ELR (cell line): ENCODE measurements at regions not wholly inside any gene's neighbourhood (a gene's known extent, or its start where the extent isn't known, plus 50 kb on each side); places are given as distances from the start of the nearest gene placed in this dataset.
A peak's percentile ranks its signal among the peaks of the same experiment; 100 is the strongest.

ENCODE experiments used
- DNase-seq: peaks from one replicate; pipeline ENCODE4 v3.0.0-alpha.2; 2015; ENCODE audit warnings: low read depth

DNA sequence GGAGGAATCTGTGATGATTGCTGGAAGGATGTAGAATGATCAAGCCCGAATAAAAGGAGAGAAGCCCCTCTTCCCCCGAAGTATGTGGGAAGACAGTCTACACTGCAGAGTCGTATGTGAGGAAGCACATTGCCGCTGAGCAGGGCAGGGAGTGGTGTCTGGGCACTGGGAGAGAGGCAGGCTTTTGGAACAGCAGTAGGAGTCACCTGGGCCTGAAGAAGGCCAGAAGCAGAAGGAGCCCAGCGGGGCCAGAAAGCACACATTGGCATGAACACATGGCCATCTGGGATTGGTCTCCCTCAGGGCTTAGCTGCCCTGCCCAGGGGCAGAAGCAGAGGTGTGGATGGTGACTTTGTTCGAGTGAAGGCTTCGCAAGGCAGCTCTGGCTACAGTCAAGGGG lies 162.8 kb downstream of the ERCC6L2 start:
- DNase-seq, result no peak

- no peak for DNase-seq
Observed at GRCh38 chr9:96034553-96035122, 159.1 kb downstream of the ERCC6L2 start.

DNA sequence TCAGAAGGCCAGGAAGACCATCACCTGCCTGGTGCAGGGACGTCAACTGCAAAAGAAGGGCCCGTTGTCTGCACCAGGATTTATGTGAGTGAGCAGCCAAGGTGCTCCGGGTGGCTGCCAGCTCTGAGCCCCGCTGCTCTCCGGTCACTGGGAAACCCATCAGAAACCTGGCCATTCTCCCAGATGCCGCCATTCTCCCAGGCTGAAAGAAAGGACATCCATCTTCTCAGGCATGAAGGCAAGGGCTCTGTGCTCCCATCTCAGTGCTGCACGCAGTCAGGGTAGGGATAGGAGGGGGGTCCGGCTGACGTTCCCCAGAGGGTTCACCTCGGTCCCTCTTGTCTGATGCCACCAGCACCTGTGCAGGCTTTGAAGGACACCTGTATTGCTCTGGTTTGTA lies 158.4 kb downstream of the ERCC6L2 start:
- no peak for DNase-seq

DNA sequence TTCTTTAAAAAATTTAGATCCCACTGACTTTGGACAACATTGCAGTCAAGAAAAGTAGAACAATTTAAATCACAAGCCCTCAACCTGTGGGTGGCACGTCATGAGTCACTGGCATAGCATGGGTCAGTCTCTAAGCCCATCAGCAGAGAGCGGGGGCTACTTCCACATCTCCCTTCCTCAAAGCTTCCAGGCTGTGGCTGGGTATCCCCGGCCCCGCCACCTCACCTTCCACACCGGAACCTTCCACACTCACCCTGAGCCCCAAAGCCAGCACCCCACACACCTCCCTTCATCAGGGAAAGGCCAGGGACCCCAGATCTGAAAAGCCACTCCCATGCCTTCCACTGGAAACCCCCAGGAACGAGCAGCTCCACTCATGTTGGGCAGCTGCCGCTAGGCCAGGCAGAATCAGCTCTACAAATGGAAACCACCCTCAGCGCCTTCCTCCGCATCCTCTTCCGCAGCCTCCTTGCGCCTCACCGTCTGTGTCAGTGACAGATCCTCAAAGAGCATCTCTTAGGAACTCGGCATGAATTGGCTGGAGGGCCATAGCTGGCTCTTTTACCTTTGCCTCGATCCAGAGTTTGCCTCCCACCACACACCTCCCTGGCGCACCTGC lies 156.5 kb downstream of the ERCC6L2 start:
- DNase-seq, result no peak

GRCh38 chr9:96031366-96031824 lies 155.9 kb downstream of the ERCC6L2 start:
- DNase-seq, result peak; percentile 36

DNA sequence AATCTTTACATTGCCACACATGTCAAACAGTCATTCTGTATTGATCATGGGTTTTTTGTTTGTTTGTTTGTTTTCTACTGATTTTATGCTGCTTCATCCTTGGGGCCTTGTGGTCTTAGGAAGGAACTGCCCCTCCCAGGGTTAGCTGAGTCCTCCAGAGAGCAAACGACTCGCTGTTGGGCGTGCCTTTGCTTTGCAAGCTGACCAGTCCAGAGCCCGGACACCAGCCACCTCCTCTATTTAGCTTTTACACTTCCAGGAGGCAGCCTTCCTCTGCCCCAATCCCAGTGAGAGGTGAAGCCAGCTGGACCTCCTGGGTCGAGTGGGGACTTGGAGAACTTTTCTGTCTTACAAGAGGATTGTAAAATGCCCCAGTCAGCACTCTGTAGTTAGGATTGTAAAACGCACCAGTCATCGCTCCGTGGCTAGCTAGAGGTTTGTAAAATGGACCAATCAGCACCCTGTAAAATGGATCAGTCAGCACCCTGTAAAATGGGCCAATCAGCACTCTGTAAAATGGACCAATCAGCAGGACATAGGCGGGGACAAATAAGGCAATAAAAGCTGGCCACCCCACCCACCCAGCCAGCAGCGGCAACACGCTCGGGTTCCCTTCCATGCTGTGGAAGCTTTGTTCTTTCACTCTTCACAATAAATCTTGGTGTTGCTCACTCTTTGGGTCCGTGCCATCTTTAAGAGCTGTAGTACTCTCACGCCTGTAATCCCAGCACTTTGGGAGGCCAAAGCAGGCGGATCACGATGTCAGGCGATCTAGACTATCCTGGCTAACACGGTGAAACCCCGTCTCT lies 154.4 kb downstream of the ERCC6L2 start:
- DNase-seq, result no peak

- DNase-seq, result no peak
Observed at GRCh38 chr9:96027251-96028131, 152.0 kb downstream of the ERCC6L2 start.

DNA sequence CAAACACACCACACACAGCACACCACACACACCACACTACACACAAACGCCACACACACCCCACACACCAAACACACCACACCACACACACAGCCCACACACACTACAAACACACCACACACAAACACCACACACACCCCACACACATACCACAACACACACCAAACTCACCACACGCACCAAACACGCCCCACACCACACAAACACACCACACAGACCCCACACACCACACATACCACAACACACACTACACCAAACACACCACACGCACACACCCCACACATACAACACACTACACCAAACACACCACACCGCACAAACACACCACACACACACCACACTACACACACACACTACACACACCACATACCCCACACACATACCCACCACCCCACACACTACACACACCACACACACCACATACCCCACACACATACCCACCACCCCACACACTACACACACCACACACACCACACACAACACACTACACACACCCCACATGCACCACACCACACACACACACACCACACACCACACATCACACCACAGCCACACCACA lies 151.2 kb downstream of the ERCC6L2 start:
- no peak for DNase-seq

DNA sequence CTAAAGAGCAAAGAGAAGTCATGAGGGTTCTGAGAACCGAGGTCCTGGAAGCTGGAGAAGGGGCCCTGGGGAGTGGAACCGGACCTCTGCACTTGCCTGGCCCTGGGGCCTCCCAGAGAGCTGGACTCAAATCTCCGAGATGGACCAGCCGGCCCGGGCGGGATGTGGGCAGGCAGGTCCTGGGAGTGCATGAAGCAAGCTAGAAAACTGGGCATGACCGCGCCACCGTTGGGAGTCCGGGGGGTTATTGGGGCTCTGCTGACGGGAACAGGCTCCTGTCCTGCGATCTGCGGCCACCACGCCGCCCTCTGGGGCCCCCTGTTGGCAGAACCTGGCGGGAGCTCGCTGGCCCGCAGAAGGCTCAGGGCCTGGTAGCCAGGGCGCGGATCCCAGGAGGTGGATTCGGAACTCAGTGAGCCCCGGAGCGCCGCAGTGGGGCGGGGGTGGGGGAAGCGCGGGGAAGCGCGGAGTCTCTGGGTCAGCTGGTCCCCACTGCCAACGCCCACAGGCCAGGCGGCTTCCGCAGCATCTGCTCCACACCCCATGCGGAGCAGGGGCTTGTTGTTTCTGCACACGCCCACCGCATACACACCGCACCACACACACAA lies 150.6 kb downstream of the ERCC6L2 start:
- no peak for DNase-seq

DNA sequence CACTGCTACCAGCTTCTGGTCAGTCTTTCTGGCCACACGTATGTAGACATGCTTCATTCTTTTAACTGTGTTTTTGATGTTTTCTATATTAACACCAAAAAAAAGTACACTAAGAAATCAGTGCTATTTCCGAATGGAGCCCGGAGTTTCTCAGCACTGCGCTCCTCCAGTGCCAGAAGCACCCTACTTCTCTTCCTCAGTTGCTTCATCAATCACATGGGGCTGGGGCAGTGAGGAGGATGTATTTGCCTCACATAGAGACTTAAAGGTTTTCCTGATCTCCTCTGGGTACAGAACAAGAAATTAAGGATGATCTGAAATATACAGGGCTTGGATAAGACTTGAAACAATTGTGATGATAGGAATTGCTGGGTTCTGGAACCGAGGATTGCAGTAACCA lies 148.0 kb downstream of the ERCC6L2 start:
- DNase-seq, result no peak

DNA sequence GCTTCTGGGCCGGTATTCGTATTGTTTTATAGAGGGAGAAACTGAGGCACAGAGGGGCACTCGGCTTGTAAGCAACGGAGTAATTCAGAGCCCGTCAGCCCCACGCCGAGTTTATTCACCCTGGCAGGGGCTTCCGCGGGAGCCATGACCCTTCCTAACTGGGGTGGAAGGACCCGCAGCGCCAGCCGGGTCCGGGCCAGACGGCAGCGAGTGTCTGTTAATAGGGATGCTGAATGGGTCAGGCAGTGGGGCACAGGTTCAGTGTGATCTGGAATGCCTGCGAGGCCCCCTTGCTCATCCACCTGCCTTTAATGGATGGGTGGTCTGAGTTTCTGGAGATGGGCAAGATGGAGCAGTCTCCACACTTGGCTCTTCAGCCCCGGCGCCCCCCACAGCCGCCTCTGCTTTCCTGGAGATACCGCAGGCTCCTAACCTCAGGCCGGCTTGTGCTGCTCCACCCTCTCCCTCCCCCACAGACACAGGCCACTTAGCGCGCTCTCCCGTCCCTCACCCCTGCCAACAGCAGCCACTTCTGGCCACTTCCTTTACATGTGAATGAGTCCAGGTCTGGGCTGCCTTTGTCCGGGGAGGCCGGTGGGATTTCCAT lies 147.1 kb downstream of the ERCC6L2 start:
- DNase-seq, result no peak

DNA sequence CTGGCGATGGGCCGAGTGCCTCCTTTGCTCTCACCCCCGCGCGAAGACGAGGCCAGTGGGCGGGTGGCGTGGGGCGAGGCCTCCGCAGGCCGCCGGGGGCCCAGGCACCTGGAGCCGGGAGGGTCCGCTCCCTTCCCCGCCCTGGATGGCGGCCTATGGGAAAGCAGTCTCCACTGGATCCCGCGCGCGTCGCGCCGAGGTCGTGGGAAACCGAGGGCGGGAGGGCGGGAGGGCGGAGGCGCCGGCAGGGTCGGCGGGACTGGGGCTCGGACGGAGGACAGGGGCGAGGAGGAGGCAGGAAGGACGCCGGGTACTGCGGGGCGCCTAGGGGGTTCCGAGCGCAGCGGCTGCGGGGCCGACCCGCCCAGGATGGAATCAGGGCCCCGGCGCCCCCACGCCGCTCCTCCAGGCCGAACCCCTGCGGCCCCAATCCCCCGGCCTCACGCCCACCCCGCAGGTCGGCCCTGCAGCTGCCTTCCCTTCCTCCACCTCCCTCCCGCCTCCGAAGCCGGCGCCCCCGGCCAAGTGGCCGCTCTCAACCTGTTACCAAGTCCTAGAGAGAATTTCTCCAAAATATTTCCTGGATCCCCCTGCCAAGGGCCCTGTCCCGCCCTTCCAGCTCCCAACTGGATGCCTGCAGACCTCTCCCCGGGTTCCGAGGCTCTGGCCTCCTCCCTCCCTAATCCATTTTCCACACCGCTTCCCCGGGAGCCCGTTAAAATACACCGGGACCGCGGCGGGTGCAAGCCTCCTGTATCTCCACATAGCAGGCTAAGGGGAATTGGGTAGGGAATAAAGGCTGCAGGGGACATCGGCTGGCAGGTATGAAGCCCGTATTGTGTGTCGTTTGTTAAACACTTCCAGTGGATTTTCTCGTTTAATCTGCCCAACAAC lies 146.3 kb downstream of the ERCC6L2 start:
- no peak for DNase-seq

- peak; percentile 40 for DNase-seq
Observed at GRCh38 chr9:96020792-96021550, 145.5 kb downstream of the ERCC6L2 start.

GRCh38 chr9:96020300-96020791 lies 144.9 kb downstream of the ERCC6L2 start:
- no peak for DNase-seq
